Fibroblast of villous mesenchyme (primary cell): ENCODE measurements at regions not wholly inside any gene's neighbourhood (a gene's known extent, or its start where the extent isn't known, plus 50 kb on each side); places are given as distances from the start of the nearest gene placed in this dataset.

ENCODE experiments used
- DNase-seq: peaks from one replicate; pipeline ENCODE4 v3.0.0-alpha.2; 2010; ENCODE audit warnings: low read depth
- H3K4me3 ChIP-seq: 2 replicates; pipeline ENCODE4 v1.5.1; 2011; ENCODE audit warnings: low read depth, mild to moderate bottlenecking, low read length
- CTCF ChIP-seq: IDR thresholded peaks from 2 replicates; pipeline ENCODE4 v1.5.1; 2012; ENCODE audit warnings: low read depth, mild to moderate bottlenecking, low read length; ENCODE audit not compliant: insufficient read depth

DNA sequence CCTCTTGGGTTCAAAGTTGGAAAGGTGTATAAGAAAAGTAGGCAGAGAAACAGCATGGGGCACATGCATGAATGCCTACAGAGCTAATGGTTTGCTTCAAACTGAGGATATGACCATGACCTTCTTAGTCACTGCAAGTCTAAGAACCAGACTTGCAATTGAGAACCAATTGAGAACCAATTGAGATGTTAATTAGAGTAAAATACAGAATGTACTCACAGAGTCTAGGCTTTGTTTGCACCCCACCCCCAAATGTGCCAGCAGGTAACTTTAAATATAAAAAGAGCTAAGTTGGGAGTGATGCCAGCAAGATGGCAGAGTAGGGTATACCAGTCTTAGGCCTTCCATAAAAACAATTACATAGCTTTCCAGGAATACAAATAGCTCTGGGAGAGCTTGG, 227.3 kb upstream of the ALG10 start:
- TF ChIP-seq CTCF = no peak
- no peak for DNase-seq
- H3K4me3 ChIP-seq = no peak overlapping the region

GRCh38 chr12:33795536-33795935, 226.8 kb upstream of the ALG10 start:
- DNase-seq = no peak
- no peak for TF ChIP-seq CTCF
- no peak overlapping the region for H3K4me3 ChIP-seq

GRCh38 chr12:33813536-33813935, 208.8 kb upstream of the ALG10 start:
- H3K4me3 ChIP-seq = no peak overlapping the region
- no peak for TF ChIP-seq CTCF
- no peak for DNase-seq

- H3K4me3 ChIP-seq = no peak overlapping the region
- no peak for DNase-seq
- TF ChIP-seq CTCF = no peak
Measured at GRCh38 chr12:33817713-33818112, 204.6 kb upstream of the ALG10 start.

- no peak for DNase-seq
- no peak overlapping the region for H3K4me3 ChIP-seq
- TF ChIP-seq CTCF = no peak
Measured at GRCh38 chr12:33818313-33818712, 204.0 kb upstream of the ALG10 start.

- no peak for TF ChIP-seq CTCF
- no peak overlapping the region for H3K4me3 ChIP-seq
- DNase-seq = no peak
Measured at GRCh38 chr12:33825442-33825841, 196.9 kb upstream of the ALG10 start.

DNA sequence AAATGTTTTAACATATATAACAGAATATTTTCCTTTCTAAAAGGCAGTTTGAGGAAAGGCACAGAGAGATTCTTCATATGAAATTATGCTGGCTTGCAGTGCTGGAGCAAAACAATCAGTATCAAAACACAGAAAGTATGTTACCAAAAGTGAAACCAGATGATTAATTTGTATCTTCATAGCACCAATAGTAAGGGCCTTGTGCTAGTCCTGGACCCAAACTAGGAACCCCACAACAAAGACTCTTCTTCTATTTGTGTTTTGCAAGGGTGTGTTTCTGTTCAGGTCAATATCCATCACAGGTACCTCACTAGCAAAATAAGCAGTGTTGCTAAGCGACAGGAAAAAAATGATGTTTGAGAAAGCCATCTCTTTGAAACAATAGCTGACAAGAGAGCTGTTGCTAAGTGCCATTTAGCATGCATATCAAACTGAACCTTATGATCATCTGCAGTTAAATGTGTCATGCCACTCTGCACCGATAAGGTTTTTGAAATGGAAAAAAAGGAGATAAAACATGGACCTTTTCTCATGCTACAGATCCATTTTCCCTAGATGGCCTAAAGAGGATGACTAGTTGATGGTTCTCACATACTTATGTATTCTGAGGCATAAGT, 196.2 kb upstream of the ALG10 start:
- no peak overlapping the region for H3K4me3 ChIP-seq
- TF ChIP-seq CTCF = no peak
- no peak for DNase-seq
